ENCODE measurements at regions not wholly inside any gene's neighbourhood (a gene's known extent, or its start where the extent isn't known, plus 50 kb on each side); places are given as distances from the start of the nearest gene placed in this dataset.

- no peak for DNase-seq
These were observed 258.7 kb upstream of the AJAP1 start for GRCh38 chr1:4395676-4396075.

GRCh38 chr1:4396551-4396950 is 257.9 kb upstream of the AJAP1 start:
- no peak for DNase-seq

- no peak for DNase-seq
These were observed 257.2 kb upstream of the AJAP1 start for GRCh38 chr1:4397196-4397595.

DNA sequence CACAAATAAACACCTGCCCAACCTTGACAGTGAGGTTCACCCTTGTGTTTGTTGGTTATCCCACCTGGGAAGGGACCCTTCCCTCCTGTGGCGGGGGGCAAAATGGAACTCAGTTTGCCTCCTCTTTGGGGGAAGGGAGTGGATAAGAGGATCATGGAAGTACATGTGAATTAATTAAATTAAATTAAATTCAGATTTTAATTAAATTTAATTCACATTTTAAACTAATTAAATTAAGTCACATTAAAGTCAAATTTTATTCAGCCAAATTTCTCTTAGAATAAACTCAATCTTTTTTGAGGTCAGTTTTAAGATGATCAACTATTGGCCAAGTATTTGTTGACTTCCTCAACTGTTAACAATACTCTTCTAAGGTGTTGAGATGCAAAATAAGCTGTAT is 252.4 kb upstream of the AJAP1 start:
- DNase-seq = no peak

DNA sequence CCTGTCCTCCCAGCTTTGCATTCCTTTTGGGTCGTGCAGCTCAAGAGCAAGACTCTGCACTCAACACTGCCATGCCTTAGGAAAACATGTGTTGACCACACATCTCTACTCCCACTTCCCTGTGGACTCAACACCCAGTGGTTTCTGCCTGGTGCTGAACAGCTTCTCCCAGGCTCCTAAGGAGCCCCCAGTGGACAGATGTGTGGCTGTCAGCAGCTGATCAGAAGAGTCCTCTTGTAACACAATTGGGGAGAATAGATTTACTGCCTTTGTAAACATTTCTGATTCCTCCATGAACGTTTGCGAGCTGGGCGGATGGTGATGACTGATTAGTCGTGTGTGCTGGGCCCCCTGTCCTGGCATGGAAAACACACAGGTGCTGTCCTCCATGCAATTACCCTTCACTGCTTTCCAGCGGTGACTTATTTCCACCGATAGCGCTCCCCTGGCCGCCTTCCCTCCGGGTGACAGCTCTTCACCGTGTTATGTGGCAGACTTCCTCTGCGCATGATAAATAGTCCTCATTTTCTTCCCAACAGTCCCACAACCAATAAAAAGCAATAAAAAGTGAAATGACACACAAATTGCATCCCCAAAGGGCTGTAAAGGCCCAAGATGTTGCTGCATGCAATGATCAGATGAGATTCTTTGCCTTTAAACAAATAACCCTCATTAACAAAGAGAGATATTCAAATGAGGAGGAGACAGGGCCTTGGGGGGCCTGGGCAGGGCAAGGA is 249.4 kb upstream of the AJAP1 start:
- no peak for DNase-seq

DNA sequence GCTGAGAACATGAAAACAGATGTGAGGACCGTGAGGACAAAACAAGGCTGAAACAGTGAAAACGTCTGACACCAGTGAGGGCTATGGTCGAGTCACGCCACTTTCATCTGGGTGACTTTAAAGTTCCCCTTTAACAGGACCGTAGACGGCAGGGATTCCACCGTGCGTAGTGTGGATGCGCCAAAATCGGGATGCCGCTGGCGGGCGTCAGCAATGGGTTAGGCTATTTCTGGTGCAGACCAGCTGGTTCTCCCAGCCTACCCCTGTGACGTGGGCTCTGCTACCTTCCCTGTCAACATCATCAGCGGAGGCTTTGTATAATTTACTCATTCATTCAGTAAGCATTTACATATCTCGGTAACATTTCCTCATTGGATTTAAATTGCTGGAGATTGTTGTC is 246.6 kb upstream of the AJAP1 start:
- no peak for DNase-seq

- no peak for DNase-seq
These were observed 246.0 kb upstream of the AJAP1 start for GRCh38 chr1:4408380-4408779.

DNA sequence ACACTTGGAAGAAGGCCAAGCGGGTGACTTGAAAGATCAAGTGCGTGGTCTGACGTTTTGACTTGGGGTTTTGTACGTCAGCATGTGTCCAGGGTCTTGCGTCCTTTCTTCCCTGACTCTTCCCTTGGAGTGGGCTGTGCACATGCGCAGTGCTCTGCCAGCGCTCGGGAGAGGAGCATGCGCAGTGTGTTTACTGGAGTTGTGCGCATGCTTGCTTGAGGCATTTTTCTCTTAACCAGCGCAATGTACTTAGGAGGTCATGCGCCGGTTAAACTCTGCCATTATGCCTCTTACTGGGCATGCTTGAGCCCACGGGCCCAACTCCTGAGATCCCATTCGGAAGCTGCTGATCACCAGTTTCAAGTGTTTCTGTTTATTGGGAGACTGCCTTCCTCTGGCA is 242.5 kb upstream of the AJAP1 start:
- no peak for DNase-seq

DNA sequence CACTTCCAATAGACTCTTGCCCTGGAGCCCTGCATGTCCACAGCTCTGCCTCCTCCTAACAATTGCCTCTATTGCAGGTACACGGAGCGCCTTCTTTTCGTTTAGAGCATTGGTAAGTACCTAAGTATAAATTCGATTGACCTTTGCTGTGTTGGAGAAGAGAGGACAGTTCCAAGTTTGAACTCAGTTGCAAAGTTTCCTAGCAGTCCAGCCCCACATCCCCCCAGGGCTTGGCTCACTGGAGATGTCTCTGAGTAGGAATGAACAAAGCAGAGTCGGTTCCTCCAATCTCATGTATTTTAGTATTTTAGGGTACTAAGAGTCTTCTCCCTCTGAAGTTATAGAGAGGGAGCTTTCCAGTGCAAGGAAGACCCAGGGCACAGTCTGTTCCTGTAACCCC is 238.9 kb upstream of the AJAP1 start:
- no peak for DNase-seq

DNA sequence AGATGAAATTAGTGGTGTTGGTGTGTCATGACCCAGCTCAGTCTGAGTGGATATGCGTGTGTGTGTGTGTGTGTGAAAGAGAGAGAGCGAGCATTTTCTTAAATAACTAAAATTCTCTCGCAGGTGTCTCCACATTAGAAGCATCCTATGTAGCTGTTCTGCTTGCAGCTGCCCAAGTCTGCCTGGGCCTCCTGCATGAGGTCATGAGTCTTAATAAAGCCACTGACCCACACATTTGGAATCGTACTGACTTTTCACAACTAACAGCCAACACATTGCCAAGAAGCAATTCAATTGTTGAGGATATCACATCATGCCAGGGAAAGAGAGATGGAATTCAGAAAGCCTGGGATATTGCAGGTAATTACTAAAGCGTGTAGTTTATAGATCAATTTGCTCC is 238.2 kb upstream of the AJAP1 start:
- DNase-seq = no peak

DNA sequence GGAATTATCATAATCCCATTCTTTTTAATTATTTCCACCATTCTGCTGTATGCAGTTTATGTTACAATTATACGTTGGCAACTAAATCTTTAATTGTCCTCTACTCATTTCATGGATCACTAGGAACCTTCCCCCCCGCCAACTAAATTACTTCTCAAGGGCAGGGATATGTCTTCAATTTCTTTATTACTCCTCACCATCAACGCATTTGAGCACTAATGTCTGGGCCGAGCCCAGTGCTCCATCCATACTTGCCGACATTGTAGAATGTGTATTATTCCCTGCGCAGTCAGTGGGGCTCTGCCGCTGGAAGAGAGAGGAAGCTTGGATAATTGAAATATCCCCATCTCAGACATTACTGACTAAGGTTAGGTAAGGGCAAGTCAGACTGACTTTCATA is 236.4 kb upstream of the AJAP1 start:
- DNase-seq = no peak

DNA sequence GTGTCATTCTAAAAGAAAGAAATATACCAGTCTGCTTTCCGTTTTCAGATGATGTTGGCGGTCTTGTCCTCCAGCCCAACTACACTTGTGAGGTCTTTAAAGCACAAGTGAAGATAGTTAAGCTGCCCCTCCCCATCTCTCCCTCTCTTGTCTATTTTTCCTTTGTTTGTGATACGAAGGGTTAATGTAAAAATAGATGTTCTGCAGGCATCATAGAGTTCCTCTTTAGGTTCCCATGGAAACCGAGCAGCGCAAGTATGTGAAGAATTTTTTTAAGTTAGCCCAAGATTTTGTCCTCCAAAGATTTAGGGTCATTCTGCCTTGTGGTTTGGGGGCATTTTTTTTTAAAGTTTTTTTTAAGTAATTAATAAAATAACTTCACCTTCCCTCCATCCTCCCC is 232.4 kb upstream of the AJAP1 start:
- DNase-seq = no peak

DNA sequence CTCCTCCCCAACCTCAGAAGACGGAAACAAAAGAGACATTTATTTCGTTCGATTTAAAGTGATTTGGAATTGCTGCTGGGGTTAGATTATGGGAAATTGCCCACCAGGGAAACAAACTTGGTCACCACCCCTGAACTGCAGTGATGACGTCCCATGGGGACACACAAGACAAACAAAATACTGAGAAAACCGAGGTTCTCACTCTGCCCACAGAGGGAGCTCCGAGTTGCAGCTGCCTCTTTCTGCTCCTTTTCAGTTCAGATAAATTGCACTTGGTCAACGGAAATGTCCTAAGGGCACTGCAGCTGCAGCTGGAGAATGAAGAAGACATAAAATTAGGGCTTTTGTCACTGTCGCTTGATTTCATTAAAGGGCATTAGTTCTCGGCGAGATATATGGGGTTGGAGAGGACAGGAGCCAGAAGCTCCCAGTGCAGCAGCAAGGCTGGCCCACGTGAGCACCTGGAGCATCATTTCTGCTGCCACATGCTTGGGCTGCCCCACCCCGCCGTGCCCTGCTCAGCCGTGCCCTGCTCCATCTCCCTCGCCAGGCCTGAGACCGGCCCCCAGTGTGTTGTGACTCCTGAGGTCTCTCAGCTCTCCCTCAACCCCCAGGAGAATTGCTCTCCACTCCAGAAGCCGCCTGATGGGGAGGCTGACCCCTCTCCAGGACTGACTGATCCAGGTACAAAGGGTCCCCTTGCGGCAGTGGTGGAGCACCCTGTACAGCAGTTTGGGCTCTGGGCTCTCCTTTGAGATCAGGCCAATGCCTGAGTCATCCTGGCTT is 231.7 kb upstream of the AJAP1 start:
- no peak for DNase-seq

DNA sequence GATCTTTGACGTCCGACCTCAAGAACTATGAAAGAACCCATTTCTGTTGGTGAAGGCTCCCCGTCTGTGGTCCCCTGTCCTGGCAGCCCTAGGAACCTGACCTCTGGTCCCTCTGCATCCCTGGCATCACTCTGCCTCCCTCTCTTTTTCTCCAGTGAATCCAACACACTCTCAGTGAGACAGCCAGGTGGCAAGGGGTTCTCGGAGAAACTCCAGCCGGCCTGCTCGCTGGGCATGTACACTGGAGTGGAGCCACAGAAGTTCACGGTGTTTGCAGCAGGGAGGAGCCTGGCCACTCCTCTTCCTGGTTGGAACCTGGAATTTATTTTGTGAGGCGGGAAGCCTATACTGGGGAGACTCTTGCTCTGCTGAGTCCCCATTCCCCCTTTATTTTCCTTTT is 230.2 kb upstream of the AJAP1 start:
- DNase-seq = no peak

- no peak for DNase-seq
These were observed 229.6 kb upstream of the AJAP1 start for GRCh38 chr1:4424766-4425165.

- DNase-seq = no peak
These were observed 228.5 kb upstream of the AJAP1 start for GRCh38 chr1:4425892-4426291.

GRCh38 chr1:4428711-4429110 is 225.7 kb upstream of the AJAP1 start:
- no peak for DNase-seq

GRCh38 chr1:4430406-4431365 is 223.7 kb upstream of the AJAP1 start:
- no peak for DNase-seq

GRCh38 chr1:4431491-4431890 is 222.9 kb upstream of the AJAP1 start:
- DNase-seq = no peak

- no peak for DNase-seq
These were observed 221.3 kb upstream of the AJAP1 start for GRCh38 chr1:4433075-4433474.

DNA sequence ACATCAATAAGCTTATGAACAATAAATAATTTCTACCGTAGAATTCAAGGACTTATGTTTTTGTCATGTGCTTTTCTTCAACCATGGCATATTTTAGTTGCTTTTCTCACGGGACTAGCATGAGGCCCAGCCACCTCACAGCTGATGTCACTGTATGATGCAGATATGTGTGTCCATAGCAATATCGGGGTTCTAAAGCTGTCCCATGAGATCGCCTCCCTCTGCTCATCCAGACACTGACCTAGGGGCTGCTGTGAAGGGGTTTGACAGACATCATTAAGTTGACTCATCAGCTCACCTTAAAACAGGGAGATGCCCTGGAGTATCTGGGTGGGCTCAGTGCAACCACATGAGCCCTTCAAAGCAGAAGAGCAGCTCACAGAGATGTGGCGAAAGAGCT is 210.3 kb upstream of the AJAP1 start:
- no peak for DNase-seq

- DNase-seq = no peak
These were observed 206.5 kb upstream of the AJAP1 start for GRCh38 chr1:4447778-4448420.

DNA sequence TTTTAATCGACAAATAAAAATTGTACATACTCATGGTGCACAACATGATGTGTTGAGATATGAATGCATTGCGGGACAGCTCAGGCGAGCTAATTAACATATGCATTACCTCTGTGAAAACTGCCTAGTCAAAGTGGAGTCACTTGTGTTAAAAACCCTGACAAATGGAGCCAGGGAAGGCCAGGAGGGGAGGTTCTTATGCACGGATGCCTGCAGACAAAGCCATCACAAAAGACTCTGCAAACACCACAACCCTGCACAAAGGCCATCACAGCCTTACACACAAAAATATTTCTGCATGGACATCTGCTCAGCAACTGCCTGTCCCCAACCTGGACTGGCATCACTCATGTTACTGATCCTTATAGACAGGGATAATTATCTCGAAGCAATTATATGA is 204.4 kb upstream of the AJAP1 start:
- no peak for DNase-seq
